NCI-H748 treated with DMSO at 0.1 percent for 48 hours (cell line): ENCODE measurements at regions not wholly inside any gene's neighbourhood (a gene's known extent, or its start where the extent isn't known, plus 50 kb on each side); places are given as distances from the start of the nearest gene placed in this dataset.
A peak's percentile ranks its signal among the peaks of the same experiment; 100 is the strongest.
"Not testable (repeated sequence)": the region's sequence is repeated elsewhere in the genome, so short reads cannot be mapped to it uniquely, and the experiment has no call there.

ENCODE experiments used
- DNase-seq: peaks from one replicate; lab custom pipeline; 2025; lab: John Stamatoyannopoulos, UW

DNA sequence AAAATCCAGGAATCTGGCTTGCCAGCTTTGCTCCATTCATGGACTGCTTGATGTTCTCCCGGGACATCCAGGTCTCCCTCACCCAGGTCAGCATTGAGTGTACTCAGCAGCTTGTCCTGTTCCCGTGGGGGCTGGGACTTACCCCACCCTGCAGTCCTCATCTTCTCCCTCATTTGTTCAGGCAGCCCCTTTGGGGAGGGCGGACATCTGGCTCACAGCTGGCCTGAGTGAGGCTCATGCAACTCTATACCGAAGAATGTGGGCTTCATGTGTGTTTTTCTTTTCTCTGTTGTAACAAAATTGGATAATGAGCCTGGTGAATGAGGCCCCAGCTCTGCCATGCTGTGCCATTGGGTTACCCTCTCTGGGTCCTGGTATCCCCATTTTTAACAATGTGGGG lies 227.7 kb upstream of the TENM4 start:
- DNase-seq: no peak

DNA sequence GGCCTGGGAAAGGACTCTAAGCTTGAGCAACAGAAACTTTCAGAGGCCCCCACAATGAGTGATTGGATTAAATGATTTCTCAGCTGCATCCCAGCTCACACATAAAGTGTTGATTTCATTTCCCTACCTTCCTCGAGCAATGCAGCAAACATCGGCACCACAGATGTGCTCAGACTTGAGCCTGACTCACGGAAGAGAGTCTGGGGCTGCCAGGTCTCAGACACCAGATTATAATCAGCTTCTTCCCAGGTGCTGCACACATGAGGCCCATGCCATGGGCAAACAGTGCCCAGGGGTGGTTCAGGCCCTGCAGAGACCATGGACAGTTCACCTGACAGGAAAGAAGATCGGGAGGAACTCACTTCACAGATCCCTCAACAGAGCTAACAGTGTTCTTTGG lies 226.6 kb upstream of the TENM4 start:
- DNase-seq: no peak

DNA sequence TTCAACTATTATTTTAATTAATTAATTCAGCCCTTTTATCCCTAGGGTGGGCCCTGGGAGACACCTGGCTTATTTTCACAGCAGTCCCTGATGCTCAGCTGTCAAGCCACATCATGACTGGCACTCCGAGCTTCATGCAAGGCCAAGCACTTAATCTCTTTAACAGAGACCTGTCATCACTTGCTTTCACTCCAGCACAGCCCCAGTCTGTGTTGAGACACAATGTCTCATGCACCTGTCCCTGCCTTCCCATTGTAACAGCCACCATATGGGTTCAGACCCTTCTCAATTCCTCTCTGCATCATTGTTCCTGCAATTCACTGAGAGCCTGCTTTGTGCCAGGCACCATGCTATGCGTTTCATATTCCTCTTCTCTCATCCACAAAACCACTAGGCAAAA lies 222.2 kb upstream of the TENM4 start:
- peak; percentile 38 for DNase-seq

DNA sequence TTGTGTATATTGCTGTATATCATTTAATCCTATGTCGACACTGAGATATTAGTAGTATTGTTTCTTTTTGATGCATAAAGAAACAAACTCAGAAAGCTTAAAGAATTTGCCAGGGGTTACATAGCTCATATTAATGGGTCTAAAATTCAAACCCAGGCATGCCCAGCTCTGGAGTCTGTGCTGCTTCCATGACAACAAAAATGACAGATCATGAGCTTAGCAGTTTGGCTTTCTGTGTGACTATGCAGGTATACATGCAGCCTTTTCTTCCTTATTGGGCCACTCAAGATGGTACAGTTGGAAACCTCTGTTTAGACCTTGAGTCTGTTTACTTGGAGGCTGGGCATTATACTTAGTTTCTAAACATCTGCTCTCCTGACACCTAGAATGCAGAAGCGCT lies 220.5 kb upstream of the TENM4 start:
- DNase-seq: no peak

DNA sequence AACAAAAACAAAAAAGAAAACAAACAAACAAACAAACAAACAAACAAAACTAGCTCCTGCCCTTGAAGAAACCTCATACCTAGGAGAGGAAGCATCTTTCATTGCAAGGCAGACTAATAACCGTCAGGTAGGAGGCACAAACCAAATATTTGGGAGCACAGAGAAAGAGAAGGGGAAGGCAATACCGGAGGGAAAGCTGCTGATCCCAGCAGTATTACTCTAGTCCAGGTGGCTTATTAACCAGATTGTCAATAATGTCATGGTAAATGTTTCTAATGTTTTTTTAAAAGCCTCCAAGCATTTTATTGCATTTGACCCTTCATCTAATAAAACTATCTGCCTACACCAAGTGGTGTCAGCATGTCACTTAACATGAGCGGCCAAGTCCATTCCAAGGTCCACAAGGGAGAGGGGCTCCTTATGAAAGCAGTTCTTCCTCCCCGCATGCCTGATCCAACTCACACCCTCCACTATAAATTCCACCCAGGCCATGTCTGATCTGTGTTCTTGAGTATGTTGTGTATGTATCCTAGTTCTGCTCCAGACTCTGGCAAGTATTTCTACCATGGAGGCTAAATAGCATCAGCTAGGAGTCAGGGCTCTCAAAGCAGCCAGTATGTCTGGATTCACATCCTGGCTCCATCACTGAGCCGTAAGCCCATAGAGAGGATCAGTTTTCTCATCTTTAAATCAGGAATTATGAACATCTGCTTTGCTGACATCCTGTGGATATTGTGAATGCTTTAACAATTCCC lies 208.1 kb upstream of the TENM4 start:
- DNase-seq: no peak

DNA sequence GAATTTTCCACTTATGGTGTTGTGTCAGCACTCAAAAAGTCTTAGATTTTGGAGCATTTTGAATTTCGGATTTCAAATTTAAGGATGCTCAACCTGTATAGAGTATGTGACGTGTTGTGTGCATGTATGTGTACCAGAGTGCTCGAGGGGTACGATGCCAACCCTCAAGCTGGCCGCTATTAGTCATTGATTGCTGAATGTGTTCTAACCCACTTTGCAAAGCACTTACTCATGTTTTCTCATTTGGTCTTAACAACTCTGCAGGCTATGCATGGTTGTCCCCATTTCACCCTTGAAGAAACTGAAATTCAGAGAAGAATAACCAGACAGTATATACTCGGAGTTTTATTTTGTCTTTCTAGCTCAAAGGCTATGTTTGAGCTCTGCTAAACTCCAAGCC lies 196.4 kb upstream of the TENM4 start:
- DNase-seq: no peak

DNA sequence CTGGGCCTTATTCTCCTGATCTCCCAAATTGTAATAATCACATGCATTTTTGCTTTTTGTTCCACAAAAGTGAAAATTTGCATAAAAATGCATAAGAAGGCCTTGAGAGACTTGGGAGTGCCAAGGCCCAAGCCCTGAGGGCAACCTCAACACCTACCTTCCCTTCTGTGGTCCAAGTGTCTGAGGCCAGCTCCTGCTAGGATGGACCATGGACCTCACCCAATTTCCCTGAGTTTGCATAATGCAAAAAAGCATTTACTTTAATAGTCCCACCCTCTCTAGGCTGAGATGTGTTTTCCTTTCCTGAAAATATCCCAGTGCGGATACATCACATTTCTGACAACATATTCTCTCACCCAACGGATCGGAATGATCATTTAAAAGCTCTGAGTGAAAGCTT lies 194.1 kb upstream of the TENM4 start:
- no peak for DNase-seq

DNA sequence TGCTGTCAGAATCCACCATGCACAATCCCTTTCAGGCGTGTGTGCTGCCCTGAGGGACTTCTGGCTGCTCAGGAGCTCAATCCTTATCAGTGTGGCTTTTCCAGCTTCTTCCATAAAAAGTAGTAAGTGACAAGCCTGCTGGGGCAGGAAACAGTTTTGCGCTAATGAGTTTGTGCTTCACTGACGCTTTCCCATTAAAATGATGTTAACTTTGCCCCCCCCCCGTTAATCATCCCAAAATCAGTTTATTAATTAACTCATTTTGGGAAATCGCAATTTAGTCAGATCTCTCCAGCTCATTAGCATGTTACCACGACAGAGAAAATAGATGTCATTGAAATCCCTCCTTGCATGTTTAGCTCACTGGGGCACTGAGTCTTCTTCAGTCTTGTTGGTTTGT lies 186.5 kb upstream of the TENM4 start:
- no peak for DNase-seq

DNA sequence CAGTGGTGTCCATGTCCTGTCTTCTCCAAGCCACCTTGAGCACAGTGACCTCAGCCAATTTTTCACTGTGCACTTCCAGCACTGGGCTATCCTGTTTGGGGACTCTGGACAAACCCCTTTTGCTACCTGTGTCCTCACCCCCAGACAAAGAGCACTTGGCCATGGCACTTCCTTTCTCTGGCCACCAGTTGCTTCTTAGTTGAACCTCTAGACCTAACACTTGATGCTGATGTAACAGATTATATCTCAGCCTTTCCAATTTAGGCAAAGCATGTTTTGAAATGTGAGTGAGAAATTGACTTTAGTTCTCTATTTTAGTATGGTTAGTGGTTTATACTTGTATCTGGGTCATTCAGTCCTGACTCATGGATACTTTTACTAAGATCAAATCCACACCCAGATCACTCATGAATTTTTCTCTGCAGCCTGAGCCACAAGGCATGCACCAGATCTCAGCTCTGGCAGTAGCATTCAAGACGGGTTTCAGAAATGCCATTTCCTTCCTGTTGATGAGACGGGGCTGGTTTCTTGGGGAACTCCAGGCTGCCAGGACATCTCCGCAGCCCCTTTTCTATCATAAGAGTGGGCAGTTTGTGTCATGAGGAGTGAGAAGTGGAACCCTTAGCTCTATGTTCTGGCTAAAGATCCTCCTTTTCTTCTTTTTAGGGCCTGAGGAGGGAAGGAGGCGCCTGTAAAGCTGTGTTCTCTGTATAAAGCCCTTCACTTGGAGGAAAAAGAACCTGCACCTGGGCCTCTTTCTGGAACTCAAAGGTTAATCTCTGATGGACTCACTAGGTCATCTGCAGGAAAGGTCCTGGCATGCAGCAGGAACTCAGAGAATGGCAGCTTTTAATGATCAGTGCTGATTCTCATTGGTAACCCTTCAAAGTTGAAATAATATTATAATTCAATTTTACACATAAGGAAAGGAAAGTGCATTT lies 185.6 kb upstream of the TENM4 start:
- DNase-seq: no peak

DNA sequence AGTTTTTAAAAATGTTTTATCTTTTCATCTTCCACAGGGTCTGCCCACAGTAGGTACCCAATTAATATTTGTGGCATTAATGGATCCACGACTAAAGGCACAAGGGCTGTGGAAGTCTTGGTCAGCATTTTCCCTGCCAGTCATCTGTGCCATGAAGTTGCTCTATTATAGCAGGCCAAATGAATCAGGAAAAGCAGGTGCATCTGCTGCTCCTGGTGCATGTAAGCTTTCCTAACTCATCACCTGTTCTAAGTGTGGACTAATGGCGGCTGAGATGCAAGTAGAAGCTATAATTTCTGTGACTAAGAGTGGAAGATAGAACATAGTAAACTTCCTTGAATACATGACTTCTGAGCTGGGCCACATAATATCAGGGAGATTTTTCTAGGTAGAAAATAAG lies 182.5 kb upstream of the TENM4 start:
- no peak for DNase-seq

DNA sequence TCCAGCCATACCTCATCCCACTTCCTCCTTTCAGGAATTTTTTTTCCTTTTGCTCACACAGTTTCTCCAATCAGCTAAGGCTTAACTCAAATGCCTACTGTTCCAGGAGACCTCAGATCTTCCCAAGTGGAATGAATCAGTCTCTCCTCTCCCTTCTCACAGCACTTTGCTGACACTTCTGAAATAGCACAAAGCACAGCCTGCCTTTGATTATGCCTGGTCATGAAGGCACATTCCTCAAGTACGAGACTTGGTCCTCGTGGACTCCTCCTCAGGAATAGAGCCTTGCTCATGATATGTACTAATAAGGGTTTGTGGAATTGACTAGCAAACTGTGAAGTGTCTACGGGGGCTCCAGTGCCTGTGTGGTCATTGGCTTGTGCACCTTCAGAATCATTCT lies 176.7 kb upstream of the TENM4 start:
- no peak for DNase-seq

DNA sequence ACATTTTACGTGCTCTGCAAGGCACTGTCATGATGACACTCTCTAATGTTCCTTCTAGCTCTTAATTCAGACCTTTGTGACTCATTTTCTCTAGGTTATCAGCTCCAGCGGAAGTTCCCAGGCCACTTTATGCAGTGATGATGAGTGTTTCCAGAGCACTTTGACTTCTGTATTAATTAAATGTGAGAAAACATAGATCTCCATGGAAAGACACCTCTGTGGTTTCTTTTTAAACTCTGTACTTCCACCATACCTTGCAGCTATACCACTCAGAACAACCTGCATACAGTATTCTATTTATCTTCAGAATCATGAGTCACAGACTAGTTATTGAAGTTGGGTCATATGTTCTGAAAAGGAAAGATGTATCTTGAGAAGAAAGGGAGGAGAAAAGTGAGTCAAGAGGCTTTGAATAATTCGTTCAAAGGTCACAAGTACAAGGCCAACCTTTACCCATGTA lies 175.6 kb upstream of the TENM4 start:
- DNase-seq: no peak

DNA sequence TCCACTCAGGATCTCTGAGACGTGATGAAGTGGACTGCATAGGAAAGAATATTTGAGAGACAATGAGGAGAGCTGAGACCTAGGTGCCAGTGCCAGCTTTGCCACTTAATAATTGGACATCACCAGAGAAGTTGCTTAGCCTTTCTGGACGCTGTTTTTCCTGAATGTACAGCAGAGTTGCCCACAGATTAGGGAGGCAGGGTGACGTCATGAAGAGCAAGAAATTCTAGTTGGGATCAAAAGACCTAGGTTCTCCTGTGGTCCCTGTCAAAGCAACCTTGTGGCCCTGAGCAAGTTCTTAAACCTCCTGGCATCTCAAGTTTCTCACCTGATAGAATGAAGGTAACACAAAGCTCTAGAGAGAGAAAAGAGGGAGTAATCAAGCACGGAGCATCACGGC lies 174.6 kb upstream of the TENM4 start:
- no peak for DNase-seq

DNA sequence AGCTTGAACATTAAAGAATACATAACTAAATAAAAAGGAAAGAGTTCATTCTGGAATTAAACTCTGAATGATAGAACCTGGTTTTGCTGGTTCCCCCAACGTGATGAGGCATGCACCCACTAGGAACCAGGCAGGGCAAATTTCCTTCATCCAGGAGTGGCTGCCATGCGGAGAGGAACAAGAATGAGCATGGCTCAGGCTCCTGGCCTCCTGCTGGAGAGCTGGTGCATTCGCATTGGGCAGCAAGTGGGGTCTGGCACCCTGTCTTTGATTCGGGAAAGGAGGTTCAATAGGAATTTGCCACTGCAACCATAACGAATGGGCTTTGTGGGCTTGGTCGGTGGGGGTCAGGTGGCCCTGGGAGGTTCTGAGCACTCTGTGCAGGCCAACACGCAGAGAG lies 169.8 kb upstream of the TENM4 start:
- DNase-seq: no peak

DNA sequence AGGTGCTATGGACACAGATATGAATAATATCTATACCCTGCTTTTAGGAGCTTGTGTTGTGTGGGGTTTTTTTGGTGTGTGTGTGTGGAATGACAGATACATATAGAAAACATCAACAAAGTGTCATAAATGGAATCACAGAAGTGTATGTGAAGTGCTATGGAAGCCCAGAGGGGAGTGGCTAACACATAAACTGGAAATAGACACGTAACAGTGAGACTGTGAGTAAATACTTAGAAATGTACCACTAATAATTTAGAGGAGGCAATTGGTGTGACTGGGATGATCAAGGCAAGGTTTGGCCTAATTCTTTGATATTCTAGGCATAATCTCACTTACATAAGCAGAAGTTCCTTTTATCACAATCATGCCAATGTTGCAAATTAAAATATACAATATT lies 169.3 kb upstream of the TENM4 start:
- DNase-seq: no peak

DNA sequence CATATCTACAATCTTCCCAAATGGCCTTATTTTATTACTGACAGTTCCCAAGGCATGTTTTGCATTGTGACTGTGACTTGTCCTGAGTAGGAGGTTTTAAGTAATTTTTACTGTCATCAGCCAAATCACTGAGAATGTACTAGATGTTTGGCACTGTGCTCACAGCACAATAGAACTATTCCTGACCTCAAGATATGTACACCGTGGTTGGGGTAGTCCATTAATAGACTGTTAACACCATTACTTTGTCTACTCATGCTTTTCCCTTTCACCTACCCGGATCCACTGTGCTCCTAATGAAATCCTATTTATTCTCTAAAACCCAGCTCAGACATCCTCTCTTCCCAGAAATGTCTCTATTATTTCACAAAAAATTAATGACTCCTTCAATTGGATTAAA lies 168.7 kb upstream of the TENM4 start:
- no peak for DNase-seq

DNA sequence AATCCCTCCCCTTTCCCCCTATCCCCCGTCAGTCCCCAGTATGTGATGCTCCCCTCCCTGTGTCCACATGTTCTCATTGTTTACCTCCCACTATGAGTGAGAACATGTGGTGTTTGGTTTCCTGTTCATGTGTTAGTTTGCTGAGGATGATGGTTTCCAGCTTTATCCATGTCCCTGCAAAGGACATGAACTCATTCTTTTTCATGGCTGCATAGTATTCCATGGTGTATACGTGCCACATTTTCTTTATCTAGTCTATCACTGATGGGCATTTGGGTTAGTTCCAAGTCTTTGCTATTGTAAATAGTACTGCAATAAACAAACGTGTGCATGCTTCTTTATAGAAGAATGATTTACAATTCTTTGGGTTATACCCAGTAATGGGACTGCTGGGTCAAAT lies 165.6 kb upstream of the TENM4 start:
- DNase-seq: not testable (repeated sequence)

DNA sequence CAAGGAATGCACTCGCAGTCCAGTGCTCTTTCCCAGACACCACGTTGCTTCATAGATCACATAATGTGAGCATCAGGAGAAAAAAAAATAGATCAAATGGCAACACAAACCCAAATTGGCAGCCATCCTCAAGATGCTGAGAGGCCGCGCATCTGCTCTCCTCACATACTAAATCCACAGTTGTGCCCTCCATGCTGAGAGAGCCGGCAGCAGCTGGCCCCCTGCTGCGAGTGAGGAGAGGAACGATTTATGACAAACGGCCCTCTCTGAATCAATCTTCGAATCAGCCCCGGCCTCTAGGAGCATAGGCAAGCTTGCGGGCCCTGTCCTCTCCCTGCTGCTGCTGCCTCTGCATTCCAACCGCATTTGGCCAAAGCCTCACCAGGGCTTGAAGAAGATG lies 159.9 kb upstream of the TENM4 start:
- DNase-seq: no peak

DNA sequence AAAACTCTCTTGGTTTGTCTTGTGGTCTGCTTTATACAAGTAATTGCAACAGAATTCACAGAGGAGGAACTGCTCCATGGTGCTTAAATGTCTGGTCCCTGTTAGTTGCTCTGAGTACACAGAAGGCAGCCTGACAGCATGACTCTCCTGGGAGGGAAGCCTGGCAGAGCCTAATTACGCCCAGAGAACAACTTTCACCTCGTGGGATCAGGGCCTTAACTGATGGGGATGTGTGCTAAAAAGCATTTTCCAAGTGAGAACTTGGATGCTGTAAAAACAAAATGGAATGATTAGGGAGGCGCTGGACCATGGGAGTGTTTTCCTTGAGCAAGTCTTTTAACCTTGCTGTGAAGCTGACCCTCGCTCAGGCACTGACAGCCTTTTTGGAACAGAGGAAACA lies 154.0 kb upstream of the TENM4 start:
- DNase-seq: no peak

DNA sequence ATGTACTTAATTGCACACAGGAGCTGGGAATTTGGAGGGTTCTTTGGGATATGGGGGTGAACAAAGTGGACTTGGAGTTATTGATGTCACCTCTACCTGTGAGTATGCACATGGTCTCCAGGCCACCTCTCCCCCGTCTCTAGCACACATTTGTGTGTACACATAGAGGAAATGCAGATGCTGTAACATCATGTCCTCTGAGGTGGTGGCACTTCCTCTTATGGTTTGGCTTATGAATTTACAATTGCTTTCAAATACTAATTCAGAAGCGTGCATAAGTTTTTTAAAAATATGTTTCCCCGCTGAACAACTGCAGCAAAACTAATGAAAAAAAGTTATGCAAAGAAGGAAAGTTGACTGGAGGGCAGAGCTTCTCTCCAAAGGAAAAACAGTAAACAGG lies 152.0 kb upstream of the TENM4 start:
- no peak for DNase-seq

DNA sequence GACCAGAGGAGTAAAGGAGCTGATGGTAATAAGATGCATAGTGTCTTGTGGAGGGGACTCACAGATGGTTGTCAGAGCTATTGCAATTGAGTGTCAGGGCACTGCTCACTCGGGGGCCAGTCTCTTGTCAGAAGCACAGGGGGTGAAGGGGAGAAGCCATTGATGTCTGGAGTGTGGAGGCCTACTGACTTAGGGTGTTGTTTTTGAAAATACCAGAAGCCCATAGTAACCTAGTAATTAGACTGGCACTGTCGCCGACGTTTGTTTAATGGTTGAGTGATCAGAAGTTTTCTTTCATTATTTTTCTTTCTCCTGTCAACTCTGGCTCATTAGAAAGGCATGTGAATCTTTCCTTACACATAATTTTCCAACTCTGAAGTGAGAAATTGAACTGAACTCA lies 151.6 kb upstream of the TENM4 start:
- DNase-seq: no peak

DNA sequence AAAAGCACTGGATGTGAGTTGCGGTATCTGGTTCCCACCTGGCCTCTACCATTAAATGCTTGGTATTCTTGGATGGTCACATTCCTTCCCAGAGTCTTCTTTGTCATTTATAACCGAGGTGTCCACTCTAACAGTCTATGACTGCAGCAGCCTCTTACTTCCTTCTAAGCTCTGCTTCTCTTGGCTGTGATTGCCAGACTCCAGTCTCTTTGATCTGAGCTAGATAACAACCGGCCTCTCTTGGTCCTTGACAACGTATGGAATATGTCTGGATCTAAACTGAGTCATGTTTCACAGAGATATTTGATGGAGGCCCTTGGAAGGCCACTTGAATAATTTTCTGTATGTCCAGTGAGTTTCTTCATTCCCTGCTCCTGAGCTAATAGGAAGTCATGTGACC lies 141.6 kb upstream of the TENM4 start:
- DNase-seq: no peak

DNA sequence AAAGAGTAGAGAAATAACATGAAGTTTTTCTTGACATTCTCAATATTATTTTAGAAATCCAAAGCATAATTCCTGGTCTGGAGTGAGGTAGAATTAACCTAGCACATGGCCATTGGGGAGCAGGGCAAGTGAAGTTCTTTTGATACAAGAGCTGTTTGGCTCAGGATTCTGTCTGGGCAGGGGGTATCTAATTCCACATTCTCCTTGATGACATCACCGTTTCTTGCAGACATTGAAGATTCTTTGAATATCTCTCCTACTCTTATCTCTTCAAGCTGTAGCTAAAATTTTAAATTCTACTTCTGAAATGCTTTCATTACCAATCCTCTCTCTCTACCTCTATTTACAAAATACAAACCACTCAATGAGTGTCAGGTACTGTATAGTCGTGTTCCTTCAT lies 138.2 kb upstream of the TENM4 start:
- DNase-seq: no peak
